Right cardiac atrium (tissue), 5 donors: ENCODE measurements at regions not wholly inside any gene's neighbourhood (a gene's known extent, or its start where the extent isn't known, plus 50 kb on each side); places are given as distances from the start of the nearest gene placed in this dataset.

Source experiments
- ATAC-seq, 2 donors: fragments of 200-7000 bp; cut with Tn5 transposase; one replicate each; pipeline versions ENCODE4 v1.8.0 to v1.9.1; 2020; ENCODE audit warnings: moderate library complexity in 2 of 2, mild to moderate bottlenecking in 1 of 2
- DNase-seq, 3 donors: peaks; one replicate each; pipeline ENCODE4 v3.0.0-alpha.2; 2020
- H3K27ac ChIP-seq: one replicate; pipeline ENCODE4 v1.5.1; 2013; ENCODE audit warnings: mild to moderate bottlenecking, low read length, control low read depth, moderate library complexity
- H3K27me3 ChIP-seq: one replicate; pipeline ENCODE4 v1.6.1; 2013; ENCODE audit not compliant: control insufficient read depth, insufficient read depth
- H3K4me1 ChIP-seq: one replicate; pipeline ENCODE4 v1.6.1; 2013; ENCODE audit warnings: low read length; ENCODE audit not compliant: control insufficient read depth, insufficient read depth
- H3K4me3 ChIP-seq: one replicate; pipeline ENCODE4 v1.5.1; 2013; ENCODE audit warnings: low read length, control low read depth
- H3K9me3 ChIP-seq: one replicate; pipeline ENCODE4 v1.6.1; 2013; ENCODE audit warnings: low read length; ENCODE audit not compliant: control insufficient read depth
- WGBS: extraction: QIAGEN DNeasy Blood & Tissue Kit; methylation state at CpG from one replicate; pipeline ENCODE4 v1.1.7; 2013; 5-methylcytosine and 5-hydroxymethylcytosine counted together
- intact Hi-C, 4 donors: fragments of 100-400 bp; cut with DNase I; formaldehyde crosslinking; loops; one replicate each; pipeline versions ENCODE4 v1.11.0 to v1.14.0; 2022 to 2023
- donor health status: healthy with polysubstance abuse.
- donor health status: DM: no; HTN: yes; CAD: no.
- donor health status: DM: no; HTN: no; CAD: no.
- donor health status: DM: no; HTN: yes; CAD: no; lungs with severe emphysema.
- donor health status: DM: yes; HTN: yes; CAD: no.

DNA sequence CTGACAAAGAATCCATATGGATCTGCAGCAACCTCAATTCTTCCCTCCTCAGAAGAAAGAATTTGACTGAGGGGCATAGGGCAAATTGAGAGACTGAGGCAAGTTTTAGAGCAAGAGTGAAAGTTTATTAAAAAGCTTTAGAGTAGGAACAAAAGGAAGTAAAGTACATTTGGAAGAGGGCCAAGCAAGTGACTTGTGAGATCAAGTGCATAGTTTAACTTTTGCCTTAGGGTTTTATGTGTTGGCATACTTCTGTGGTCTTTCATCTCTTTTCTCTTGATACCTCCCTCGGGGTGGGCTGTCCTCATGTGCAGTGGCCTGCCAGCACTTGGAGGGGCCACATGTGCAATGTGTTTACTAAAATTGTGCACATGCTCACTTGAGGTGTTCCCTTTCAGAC is 98.0 kb upstream of the MAGEB16 start:
- ATAC-seq (no peak), DNase-seq (no peak)
- WGBS = 41% methylated on average over 1 of the region's 1 CpG
- Histone ChIP-seq H3K27ac (no peak overlapping the region), H3K9me3 (no peaks in the 10 kb centered on the region), H3K27me3 (no peaks in the 10 kb centered on the region), H3K4me1 (no peaks in the 10 kb centered on the region), H3K4me3 (no peak overlapping the region)
- intact Hi-C loops = no loop called here

DNA sequence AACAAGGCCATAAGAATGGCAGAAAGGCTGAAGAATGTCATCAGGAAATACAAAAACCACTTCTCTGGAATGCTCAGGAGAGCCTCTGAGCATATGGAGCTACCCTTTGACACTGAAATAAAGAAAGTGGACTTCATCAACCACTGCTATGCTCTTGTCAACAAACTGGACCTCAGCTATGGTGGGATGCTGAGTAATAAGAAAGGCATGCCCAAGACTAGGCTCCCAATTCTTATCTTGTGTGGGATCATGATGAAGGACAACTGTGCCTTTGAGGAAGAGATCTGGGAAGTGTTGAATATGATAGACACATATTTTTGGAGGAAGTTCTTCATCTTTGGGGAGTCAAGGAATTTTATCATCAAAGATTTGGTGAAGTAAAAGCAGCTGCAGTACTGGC is 86.9 kb upstream of the MAGEB16 start:
- H3K27ac ChIP-seq = no peak overlapping the region

GRCh38 chrX:35722128-35722527 is 76.0 kb upstream of the MAGEB16 start:
- no peaks in the 10 kb centered on the region for H3K9me3 ChIP-seq
- no peak overlapping the region for H3K27ac ChIP-seq
- no peak overlapping the region for H3K4me3 ChIP-seq
- DNase-seq = no peak
- intact Hi-C loops = no loop called here
- WGBS = 83% methylated on average over 5 of the region's 5 CpGs
- ATAC-seq = no peak
- H3K27me3 ChIP-seq = no peaks in the 10 kb centered on the region
- H3K4me1 ChIP-seq = no peaks in the 10 kb centered on the region

More for the DNA sequence above, 86.9 kb upstream of the MAGEB16 start:
- ATAC-seq (no peak), DNase-seq (no peak)
- Histone ChIP-seq H3K9me3 (no peaks in the 10 kb centered on the region), H3K27me3 (no peaks in the 10 kb centered on the region), H3K4me1 (no peaks in the 10 kb centered on the region), H3K4me3 (no peak overlapping the region)
- intact Hi-C loops = no loop called here

DNA sequence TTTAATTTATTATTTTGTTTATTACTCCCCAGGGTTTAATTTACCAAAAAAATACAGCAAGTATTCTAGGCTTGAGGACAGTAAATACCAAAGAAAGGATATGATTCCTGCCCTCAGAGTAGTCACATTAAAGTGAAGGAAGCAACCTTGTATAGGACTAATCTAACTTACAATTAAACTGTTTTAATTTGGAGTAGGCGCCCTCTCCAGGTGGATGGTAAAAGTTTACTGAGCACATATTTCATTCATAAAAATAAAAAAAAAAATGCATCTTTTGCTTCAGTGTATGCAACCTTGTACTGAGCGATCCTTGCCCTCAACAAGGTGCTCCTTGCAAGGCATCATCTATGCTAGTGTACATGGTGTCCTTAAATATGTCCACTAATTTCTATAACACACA is 72.0 kb upstream of the MAGEB16 start:
- H3K4me3 ChIP-seq = no peak overlapping the region
- WGBS = 47% methylated on average over 2 of the region's 2 CpGs
- ATAC-seq (no peak), DNase-seq (no peak)
- intact Hi-C loops = no loop called here
- H3K9me3 ChIP-seq = no peaks in the 10 kb centered on the region
- H3K27ac ChIP-seq = no peak overlapping the region
- H3K4me1 ChIP-seq = no peaks in the 10 kb centered on the region
- H3K27me3 ChIP-seq = no peaks in the 10 kb centered on the region

GRCh38 chrX:35728481-35728880 is 69.7 kb upstream of the MAGEB16 start:
- H3K9me3 ChIP-seq = no peaks in the 10 kb centered on the region
- no peaks in the 10 kb centered on the region for H3K27me3 ChIP-seq
- ATAC-seq (no peak), DNase-seq (no peak)
- no peak overlapping the region for H3K27ac ChIP-seq
- intact Hi-C loops = no loop called here
- no peak overlapping the region for H3K4me3 ChIP-seq
- 51% methylated on average over 3 of the region's 3 CpGs for WGBS
- H3K4me1 ChIP-seq = no peaks in the 10 kb centered on the region

DNA sequence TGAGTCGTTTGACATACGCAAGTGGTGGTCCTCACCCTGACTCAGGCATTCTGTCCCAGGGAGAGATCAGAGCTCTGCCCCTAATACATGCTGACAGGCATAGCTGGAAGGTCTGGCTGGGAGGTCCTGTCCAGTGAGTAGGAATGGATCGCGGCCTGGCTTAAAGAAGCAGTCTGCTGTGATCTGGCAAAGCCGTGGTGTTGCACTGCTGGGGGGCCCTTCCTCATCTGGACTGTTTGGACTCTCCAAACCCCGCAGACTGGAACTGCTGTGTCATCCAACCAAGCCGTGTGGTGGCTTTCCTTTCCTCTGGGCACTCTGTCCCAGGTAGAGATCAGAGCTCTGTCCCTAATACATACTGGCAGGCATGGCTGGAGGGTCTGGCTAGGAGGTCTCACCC is 64.3 kb upstream of the MAGEB16 start:
- H3K27me3 ChIP-seq = no peaks in the 10 kb centered on the region
- no peak overlapping the region for H3K27ac ChIP-seq
- intact Hi-C loops = no loop called here
- ATAC-seq (no peak), DNase-seq (no peak)
- H3K9me3 ChIP-seq = no peaks in the 10 kb centered on the region
- 92% methylated on average over 7 of the region's 7 CpGs for WGBS
- no peak overlapping the region for H3K4me3 ChIP-seq
- H3K4me1 ChIP-seq = no peaks in the 10 kb centered on the region

- H3K27me3 ChIP-seq = no peaks in the 10 kb centered on the region
- H3K9me3 ChIP-seq = no peaks in the 10 kb centered on the region
- intact Hi-C loops = no loop called here
- no peak overlapping the region for H3K27ac ChIP-seq
- H3K4me1 ChIP-seq = no peaks in the 10 kb centered on the region
- WGBS = 94% methylated on average over 1 of the region's 1 CpG
- H3K4me3 ChIP-seq = no peak overlapping the region
- ATAC-seq (no peak), DNase-seq (no peak)
Measured at GRCh38 chrX:35741142-35741541, 57.0 kb upstream of the MAGEB16 start.

DNA sequence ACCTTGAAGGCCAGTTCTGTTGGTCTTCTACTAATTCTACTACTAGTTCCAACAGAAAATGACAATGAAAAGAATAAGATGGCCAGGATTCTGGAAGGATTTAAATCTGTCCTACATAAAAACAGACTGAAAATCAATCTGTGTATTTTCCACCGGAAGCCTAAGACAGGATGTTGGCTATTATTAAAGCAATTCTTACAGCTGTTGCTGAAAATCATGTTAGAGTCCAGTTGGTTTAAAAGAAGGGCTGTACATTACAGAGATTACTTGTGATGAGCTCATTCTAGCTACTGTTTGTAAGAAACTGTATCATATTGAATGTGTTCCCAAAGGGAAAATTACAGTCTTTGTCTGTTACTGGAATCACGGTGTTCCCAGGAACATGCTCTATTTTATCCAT is 54.8 kb upstream of the MAGEB16 start:
- no peak for DNase-seq
- no peak for ATAC-seq
- 30% methylated on average over 2 of the region's 2 CpGs for WGBS
- H3K9me3 ChIP-seq = no peaks in the 10 kb centered on the region
- no peaks in the 10 kb centered on the region for H3K27me3 ChIP-seq
- no peaks in the 10 kb centered on the region for H3K4me1 ChIP-seq
- no peak overlapping the region for H3K27ac ChIP-seq
- no peak overlapping the region for H3K4me3 ChIP-seq
- intact Hi-C loops = no loop called here
